H1 (cell line): ENCODE measurements at regions not wholly inside any gene's neighbourhood (a gene's known extent, or its start where the extent isn't known, plus 50 kb on each side); places are given as distances from the start of the nearest gene placed in this dataset.

Experiments used
- CREB1 ChIP-seq: IDR thresholded peaks from 2 replicates; pipeline ENCODE4 v1.6.1; 2012; ENCODE audit warnings: inconsistent platforms
- E2F6 ChIP-seq: IDR thresholded peaks from 2 replicates; pipeline ENCODE4 v1.6.1; 2012; ENCODE audit warnings: inconsistent platforms
- EZH2 ChIP-seq: fragments of 200-600 bp; sonication (generic); IDR thresholded peaks from 2 replicates; pipeline ENCODE4 v1.7.1; 2012; ENCODE audit warnings: low read depth, mild to moderate bottlenecking, moderate library complexity, low read length, inconsistent platforms; ENCODE audit not compliant: severe bottlenecking
- SIRT6 ChIP-seq: IDR thresholded peaks from one replicate; pipeline ENCODE4 v1.7.1; 2012; ENCODE audit warnings: low read length, inconsistent platforms
- TCF12 ChIP-seq: IDR thresholded peaks from 2 replicates; pipeline ENCODE4 v1.6.1; 2011; ENCODE audit warnings: low read depth, mild to moderate bottlenecking, low read length
- TEAD4 ChIP-seq: IDR thresholded peaks from 2 replicates; pipeline ENCODE4 v1.6.1; 2012; ENCODE audit warnings: low read depth, low read length, inconsistent platforms, mixed read lengths

GRCh38 chr11:45456686-45457085 is 170.5 kb upstream of the SYT13 start (continued):
- TF ChIP-seq TCF12 (no peak), TEAD4 (no peak), EZH2 (no peak), CREB1 (no peak), SIRT6 (no peak), E2F6 (no peak)
